ENCODE measurements at regions not wholly inside any gene's neighbourhood (a gene's known extent, or its start where the extent isn't known, plus 50 kb on each side); places are given as distances from the start of the nearest gene placed in this dataset.
"Not testable (repeated sequence)": the region's sequence is repeated elsewhere in the genome, so short reads cannot be mapped to it uniquely, and the experiment has no call there.

DNA sequence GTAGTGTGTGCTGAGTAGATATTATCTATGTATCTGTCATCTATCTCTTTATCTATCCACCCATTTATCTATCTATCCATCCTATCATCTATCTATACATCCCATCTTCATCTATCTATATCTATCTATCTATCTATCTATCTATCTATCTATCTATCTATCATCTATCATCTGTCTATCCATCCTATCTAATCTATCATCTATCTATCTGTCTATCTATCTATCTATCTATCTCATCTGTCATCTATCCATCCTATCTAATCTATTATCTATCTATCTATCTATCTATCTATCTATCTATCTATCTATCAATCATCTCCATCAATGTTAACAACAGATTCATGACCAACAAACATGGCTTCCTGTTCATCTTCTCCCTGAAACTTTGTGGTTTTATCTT lies 90.5 kb upstream of the SLC24A3 start:
- DNase-seq, result no peak

DNA sequence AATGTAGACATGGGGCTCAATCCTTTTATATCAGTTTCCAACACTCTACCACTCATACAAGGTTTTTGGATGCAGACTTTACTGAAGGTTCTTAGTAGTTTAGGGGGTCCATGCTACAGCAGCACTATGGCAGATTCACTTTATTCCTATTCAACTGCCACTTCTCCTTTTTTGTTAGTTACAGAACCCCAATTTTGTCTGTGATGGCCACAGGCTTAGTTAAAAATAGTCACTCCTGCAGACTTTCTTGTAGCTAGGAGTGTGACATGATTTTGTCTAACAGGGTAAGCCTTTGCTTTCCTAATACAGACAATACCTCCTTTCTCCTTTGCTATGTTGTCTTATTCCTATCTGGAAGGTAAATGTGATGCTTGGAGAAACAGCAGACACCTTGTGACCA lies 90.0 kb upstream of the SLC24A3 start:
- DNase-seq, result no peak

DNA sequence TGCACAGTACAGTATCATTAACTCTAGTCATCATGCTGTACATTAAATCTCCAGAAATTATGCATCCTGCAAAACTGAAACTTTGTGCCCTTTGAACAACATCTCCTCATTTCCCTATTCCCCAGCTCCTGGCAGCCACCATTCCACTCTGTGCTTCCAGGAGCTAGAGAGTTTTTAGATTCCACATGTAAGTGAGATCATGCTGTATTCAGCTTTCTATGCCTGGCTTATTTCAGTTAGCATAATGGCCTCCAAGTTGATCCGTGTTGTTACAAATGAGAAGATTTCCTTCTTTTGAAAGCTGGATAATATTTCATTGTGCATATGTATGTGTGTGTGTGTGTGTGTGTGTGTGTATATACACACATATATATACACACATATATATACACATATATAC lies 86.9 kb upstream of the SLC24A3 start:
- DNase-seq, result no peak

DNA sequence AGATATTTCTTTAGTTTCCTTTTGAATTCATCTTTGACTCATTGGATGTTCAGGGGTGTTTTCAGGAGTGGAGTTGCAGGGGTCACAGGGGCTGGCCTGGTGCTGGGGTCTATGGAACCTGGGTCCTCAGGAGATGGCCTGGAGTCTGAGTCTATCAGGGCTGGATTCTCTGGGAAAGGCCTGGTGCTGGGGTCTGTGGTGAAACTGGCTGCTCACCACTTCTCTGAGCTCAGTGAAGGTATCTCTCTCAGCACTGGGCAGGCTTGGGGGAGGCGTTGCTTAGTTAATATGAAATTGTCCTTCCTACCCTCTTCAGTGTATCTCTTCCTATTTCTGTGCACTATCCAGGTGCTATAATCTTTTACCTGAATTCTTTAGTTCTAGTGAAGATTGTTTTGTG lies 83.1 kb upstream of the SLC24A3 start:
- DNase-seq, result no peak

DNA sequence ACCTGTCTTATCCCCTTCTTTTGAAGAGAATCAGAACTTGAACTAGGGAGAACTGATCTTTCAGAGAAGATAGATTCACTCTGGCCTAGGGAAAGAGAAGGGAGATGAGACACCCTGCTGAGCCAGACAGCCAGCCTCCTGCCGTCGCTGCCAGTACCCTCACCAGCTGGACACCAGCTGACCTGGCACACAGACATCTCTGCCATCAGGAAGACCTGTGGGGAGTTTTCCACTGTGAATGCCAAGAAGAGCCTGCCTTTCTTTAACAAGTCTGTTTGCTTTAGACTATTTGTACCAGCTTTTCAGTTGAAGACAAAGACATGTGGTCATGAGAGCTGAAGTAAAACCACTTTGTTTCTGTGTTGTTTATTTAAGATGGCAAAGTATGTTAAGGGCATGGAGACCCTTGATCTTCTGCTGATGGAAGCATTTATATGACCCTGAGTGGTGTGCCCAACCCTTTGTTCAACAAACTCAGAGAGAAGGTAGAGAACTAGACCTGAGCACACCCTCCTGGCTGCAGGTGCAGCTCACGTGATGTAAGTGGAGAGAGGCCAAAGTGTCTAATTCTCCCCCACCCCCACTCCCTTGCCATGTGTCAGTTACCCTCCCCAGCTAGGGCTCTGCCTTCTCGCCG lies 82.3 kb upstream of the SLC24A3 start:
- DNase-seq, result no peak

DNA sequence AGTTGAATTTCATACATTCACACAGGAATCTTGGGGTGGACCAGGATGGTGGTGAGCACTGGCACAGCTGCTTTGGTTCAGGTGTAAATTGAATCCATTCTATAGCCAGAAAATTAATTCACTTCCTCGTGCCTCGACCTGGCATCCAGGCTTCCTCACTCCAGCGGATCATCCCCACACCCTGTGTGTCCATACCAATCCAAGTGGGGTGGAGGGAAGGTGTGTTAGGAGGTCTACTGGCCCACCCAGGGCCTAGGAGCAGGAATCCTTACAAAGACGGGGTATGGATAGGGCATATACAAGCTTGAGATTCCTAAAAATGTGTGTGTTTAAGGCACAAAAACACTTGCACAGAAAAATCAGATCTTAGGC lies 81.8 kb upstream of the SLC24A3 start:
- no peak for DNase-seq

DNA sequence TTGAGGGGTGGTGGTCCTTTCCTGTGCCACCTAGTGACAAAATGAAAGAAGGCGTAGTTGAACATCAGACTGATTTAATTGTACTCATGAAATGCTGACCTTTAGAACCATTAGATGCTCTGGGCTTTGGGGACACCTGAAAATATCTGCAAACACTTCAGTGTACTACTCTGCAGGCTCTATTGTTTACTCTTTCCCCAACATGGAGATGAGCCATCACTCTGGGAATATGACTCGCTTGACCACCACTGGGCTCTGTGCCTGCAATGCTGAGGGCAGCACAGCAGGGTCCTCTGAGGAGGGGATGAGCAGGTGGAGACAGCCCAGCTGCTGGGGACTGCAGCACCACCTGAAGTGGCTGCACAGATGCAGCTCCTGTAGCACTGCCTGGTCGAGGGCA lies 74.8 kb upstream of the SLC24A3 start:
- DNase-seq, result no peak

DNA sequence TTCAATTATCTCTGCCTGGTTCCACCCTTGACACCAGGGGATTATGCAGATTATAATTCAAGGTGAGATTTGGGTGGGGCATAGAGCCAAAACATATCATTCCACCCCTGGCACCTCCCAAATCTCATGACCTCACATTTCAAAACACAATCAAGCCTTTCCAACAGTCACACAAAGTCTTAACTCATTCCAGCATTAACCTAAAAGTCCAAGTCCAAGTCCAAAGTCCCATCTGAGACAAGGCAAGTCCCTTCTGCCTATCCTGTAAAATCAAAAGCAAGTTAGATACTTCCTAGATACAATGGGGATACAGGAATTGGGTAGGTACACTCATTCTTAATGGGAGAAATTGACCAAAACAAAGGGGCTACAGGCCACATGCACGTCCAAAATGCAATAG lies 73.7 kb upstream of the SLC24A3 start:
- DNase-seq, result no peak

DNA sequence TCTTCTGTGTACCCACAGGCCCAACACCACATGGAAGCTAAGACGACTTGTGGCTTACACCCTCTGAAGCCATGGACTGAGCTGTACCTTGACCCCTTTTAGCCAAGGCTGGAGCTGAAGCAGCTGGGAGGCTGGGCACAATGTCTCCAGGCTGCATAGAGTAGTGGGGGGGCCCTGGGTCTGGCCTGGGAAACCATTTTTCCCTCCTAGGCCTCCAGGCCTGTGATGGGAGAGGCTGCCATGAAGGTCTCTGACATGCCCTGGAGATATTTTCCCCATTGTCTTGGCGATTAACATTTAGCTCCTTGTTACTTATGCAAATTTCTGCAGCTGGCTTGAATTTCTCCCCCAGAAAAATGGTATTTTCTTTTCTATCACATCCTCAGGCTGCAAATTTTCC lies 72.9 kb upstream of the SLC24A3 start:
- DNase-seq, result not testable (repeated sequence)

DNA sequence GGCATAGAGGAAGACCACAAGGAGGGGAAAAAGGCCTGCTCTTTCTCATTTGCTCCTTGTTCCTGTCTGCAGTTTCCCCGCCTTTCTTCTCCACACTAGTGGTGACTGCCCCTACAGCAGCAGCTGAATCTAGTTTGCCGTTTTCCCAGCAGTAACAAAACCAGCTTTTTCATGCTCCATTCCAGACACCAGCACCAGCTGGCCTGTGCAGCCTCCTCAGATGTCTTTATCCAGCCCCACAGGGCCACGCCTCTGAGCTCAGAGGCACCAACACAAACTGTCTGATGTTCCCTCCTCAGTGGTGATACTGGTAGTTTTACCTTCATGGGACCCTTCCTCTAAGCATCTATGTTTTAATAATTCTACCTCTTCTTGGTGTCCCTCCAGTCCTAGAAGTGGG lies 70.4 kb upstream of the SLC24A3 start:
- DNase-seq, result no peak

DNA sequence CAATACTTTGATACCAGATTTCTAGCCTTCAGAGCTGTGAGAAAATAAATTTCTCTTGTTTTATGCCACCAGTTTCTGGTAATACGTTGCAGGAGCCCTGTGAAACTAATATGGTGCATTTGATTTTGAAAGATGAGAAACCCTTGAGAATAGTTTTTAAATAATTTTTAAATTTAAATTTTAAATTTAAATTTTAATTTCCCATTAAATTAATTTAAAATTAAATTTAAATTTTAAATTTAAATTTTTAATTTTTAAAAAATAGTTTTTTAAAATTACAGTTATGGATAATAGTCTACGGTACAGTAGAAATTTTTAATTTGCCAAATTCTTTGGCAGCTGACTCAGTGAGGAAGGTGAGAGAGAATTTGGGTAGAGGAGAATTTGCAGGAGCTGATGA lies 68.6 kb upstream of the SLC24A3 start:
- no peak for DNase-seq

DNA sequence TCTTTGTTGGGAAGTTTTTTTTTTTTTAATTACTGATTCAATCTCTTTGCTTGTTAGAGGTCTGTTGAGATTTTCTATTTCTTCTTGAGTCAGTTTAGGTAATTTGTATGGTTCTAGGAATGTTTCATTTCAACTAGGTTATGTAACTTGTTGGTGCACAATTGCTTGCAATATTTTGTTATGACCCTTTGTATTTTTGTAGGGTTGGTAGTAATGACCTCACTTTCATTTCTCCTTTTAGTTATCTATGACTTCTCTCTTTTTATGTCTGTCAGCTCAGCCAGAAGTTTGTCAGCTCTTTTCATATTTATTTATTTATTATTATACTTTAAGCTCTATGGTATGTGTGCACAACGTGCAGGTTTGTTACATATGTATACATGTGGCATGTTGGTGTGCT lies 51.1 kb upstream of the SLC24A3 start:
- DNase-seq, result no peak
